HepG2 (cell line): ENCODE measurements at regions not wholly inside any gene's neighbourhood (a gene's known extent, or its start where the extent isn't known, plus 50 kb on each side); places are given as distances from the start of the nearest gene placed in this dataset.

Experiments
- ASH2L ChIP-seq: fragments of 300-600, 200-600 bp; sonication (generic); IDR thresholded peaks from 2 replicates; pipeline ENCODE4 v1.7.0; 2017; ENCODE audit warnings: low read depth, mild to moderate bottlenecking, moderate library complexity, mixed read lengths, low read length; ENCODE audit not compliant: insufficient read length
- BCL6 ChIP-seq: IDR thresholded peaks from 2 replicates; pipeline ENCODE4 v1.6.1; 2016; ENCODE audit warnings: missing genetic modification reagents, missing compliant biosample characterization
- ELF1 ChIP-seq: sonication (generic); formaldehyde crosslinking; IDR thresholded peaks from 2 replicates; pipeline ENCODE4 v1.4.0; 2020; ENCODE audit warnings: missing genetic modification reagents
- EZH2 ChIP-seq: conservative IDR thresholded peaks from 2 replicates; pipeline ENCODE4 v1.6.1; 2012; ENCODE audit warnings: mild to moderate bottlenecking, low read depth, low read length, moderate library complexity
- POLR2AphosphoS5 ChIP-seq: IDR thresholded peaks from 2 replicates; pipeline ENCODE4 v1.6.1; 2012; ENCODE audit warnings: low read depth, low read length
- SMC3 ChIP-seq: IDR thresholded peaks from 2 replicates; pipeline ENCODE4 v1.6.1; 2011; ENCODE audit warnings: low read length, improper control_type of control experiment
- ZBTB21 ChIP-seq: sonication (generic); formaldehyde crosslinking; IDR thresholded peaks from 2 replicates; pipeline ENCODE4 v1.4.0; 2020; ENCODE audit warnings: missing genetic modification reagents
- ZNF17 ChIP-seq: sonication (generic); formaldehyde crosslinking; IDR thresholded peaks from 2 replicates; pipeline ENCODE4 v1.5.0; 2020; ENCODE audit warnings: mild to moderate bottlenecking, missing genetic modification reagents
- TF ChIP-seq, protein P1 (sequence below): sonication (generic); formaldehyde crosslinking; IDR thresholded peaks from 2 replicates; pipeline ENCODE4 v1.5.1; 2020; ENCODE audit warnings: mild to moderate bottlenecking, missing genetic modification reagents, moderate library complexity
- TF ChIP-seq, protein P2 (sequence below): sonication (generic); formaldehyde crosslinking; IDR thresholded peaks from 2 replicates; pipeline ENCODE4 v1.4.0; 2020; ENCODE audit warnings: low read depth, missing genetic modification reagents
- TF ChIP-seq, protein P3 (sequence below): sonication (generic); formaldehyde crosslinking; IDR thresholded peaks from 2 replicates; pipeline ENCODE4 v1.5.0; 2020; ENCODE audit warnings: mild to moderate bottlenecking, missing genetic modification reagents, moderate library complexity

DNA sequence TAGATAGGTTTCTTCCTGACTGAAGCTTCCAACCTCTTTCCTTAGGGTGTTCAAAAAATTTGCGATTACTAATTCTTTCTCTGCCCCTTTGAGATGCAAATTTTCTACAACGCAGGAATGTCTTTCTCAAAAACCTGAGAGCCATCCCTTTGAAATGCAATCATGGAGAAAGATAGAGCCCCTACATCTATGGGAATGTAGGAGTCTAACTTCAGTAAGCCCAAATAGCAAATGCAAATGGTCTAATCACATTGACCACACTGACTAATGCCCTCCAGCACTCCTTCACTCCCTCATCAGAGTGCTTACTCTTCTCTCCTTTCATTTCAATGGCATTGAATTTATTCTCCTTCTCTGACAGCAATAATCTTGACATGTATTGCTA is 107.1 kb downstream of the SLC6A15 start:
- no peak for TF ChIP-seq SMC3
- TF ChIP-seq ELF1 (CRISPR knock-in tag) = no peak
- TF ChIP-seq ASH2L = no peak
- TF ChIP-seq EZH2 = no peak
- TF ChIP-seq POLR2AphosphoS5 = no peak
- TF ChIP-seq, protein P1, sequence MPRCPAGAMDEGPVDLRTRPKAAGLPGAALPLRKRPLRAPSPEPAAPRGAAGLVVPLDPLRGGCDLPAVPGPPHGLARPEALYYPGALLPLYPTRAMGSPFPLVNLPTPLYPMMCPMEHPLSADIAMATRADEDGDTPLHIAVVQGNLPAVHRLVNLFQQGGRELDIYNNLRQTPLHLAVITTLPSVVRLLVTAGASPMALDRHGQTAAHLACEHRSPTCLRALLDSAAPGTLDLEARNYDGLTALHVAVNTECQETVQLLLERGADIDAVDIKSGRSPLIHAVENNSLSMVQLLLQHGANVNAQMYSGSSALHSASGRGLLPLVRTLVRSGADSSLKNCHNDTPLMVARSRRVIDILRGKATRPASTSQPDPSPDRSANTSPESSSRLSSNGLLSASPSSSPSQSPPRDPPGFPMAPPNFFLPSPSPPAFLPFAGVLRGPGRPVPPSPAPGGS = no peak
- TF ChIP-seq ZBTB21 (CRISPR knock-in tag) = no peak
- TF ChIP-seq, protein P2, sequence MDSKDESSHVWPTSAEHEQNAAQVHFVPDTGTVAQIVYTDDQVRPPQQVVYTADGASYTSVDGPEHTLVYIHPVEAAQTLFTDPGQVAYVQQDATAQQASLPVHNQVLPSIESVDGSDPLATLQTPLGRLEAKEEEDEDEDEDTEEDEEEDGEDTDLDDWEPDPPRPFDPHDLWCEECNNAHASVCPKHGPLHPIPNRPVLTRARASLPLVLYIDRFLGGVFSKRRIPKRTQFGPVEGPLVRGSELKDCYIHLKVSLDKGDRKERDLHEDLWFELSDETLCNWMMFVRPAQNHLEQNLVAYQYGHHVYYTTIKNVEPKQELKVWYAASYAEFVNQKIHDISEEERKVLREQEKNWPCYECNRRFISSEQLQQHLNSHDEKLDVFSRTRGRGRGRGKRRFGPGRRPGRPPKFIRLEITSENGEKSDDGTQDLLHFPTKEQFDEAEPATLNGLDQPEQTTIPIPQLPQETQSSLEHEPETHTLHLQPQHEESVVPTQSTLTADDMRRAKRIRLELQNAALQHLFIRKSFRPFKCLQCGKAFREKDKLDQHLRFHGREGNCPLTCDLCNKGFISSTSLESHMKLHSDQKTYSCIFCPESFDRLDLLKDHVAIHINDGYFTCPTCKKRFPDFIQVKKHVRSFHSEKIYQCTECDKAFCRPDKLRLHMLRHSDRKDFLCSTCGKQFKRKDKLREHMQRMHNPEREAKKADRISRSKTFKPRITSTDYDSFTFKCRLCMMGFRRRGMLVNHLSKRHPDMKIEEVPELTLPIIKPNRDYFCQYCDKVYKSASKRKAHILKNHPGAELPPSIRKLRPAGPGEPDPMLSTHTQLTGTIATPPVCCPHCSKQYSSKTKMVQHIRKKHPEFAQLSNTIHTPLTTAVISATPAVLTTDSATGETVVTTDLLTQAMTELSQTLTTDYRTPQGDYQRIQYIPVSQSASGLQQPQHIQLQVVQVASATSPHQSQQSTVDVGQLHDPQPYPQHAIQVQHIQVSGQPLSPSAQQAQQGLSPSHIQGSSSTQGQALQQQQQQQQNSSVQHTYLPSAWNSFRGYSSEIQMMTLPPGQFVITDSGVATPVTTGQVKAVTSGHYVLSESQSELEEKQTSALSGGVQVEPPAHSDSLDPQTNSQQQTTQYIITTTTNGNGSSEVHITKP (CRISPR knock-in tag) = no peak
- TF ChIP-seq BCL6 = no peak
- no peak for TF ChIP-seq ZNF17 (CRISPR knock-in tag)
- TF ChIP-seq, protein P3, sequence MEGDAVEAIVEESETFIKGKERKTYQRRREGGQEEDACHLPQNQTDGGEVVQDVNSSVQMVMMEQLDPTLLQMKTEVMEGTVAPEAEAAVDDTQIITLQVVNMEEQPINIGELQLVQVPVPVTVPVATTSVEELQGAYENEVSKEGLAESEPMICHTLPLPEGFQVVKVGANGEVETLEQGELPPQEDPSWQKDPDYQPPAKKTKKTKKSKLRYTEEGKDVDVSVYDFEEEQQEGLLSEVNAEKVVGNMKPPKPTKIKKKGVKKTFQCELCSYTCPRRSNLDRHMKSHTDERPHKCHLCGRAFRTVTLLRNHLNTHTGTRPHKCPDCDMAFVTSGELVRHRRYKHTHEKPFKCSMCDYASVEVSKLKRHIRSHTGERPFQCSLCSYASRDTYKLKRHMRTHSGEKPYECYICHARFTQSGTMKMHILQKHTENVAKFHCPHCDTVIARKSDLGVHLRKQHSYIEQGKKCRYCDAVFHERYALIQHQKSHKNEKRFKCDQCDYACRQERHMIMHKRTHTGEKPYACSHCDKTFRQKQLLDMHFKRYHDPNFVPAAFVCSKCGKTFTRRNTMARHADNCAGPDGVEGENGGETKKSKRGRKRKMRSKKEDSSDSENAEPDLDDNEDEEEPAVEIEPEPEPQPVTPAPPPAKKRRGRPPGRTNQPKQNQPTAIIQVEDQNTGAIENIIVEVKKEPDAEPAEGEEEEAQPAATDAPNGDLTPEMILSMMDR (CRISPR knock-in tag) = no peak
